K562 (cell line): ENCODE measurements at regions not wholly inside any gene's neighbourhood (a gene's known extent, or its start where the extent isn't known, plus 50 kb on each side); places are given as distances from the start of the nearest gene placed in this dataset.

ENCODE experiments used
- ATAC-seq: fragments of 200-7000 bp; cut with Tn5 transposase; 3 replicates; pipeline ENCODE4 v1.9.1; 2020; ENCODE audit warnings: moderate library complexity
- BruUV-seq: library from RNA; stranded (reverse); fragments of 400-500 nt; replicated peaks from 2 replicates; lab custom pipeline; 2021; lab: Mats Ljungman, UMichigan
- CTCF ChIA-PET: fragments of 300-600 bp; formaldehyde crosslinking; extraction: SDS; loops from one replicate; lab custom pipeline; 2021; ENCODE audit warnings: low intra/inter-chr PET ratio; lab: Yijun Ruan, JAX
- POLR2A ChIA-PET: fragments of 300-600, 350-650 bp; sonication (Branson Sonifier 250); formaldehyde crosslinking; extraction: SDS; loops from one replicate; lab custom pipeline; 2021; ENCODE audit warnings: antibody characterized with exemption, inconsistent platforms; lab: Yijun Ruan, JAX
- DNase-seq, 4 experiments: peaks; one replicate each; pipeline versions ENCODE4 v3.0.0 to v3.0.0-alpha.2; 2011 to 2018; ENCODE audit warnings: low spot score in 3 of 4, mixed read lengths in 3 of 4; ENCODE audit errors: extremely low read depth in 1 of 4
- FAIRE-seq: peaks from 2 replicates; lab custom pipeline; 2011; peaks lifted over from hg19 to GRCh38; lab: Jason Lieb, UNC
- H2AFZ ChIP-seq: 2 replicates; pipeline ENCODE4 v1.6.0; 2011; ENCODE audit warnings: low read depth, low read length, control low read depth, inconsistent platforms
- H3K27ac ChIP-seq: fragments of 200-600 bp; 3 replicates; pipeline ENCODE4 v1.8.0; 2011; ENCODE audit warnings: low read depth, mild to moderate bottlenecking, control low read depth, inconsistent platforms, low read length, moderate library complexity, mixed read lengths; ENCODE audit errors: extremely low read depth
- H3K27me3 ChIP-seq, 2 experiments: fragments of 300-600 bp in 1 of 2; 2 replicates in 1 of 2; 3 replicates in 1 of 2; pipeline versions ENCODE4 v1.6.0 to v1.8.0; 2011; ENCODE audit warnings: inconsistent platforms in 2 of 2, low read length in 2 of 2, mild to moderate bottlenecking in 1 of 2, mixed read lengths in 1 of 2, moderate library complexity in 1 of 2; ENCODE audit not compliant: control insufficient read depth in 2 of 2, insufficient read depth in 2 of 2
- H3K36me3 ChIP-seq: fragments of 300-600 bp; 3 replicates; pipeline ENCODE4 v1.8.0; 2011; ENCODE audit warnings: mild to moderate bottlenecking, low read length, inconsistent platforms; ENCODE audit not compliant: control insufficient read depth, insufficient read depth
- H3K4me1 ChIP-seq, 2 experiments: fragments of 200-600 bp in 1 of 2; replicated peaks in 1 of 2; 2 replicates in 1 of 2; 3 replicates in 1 of 2; pipeline versions ENCODE4 v1.5.1 to v1.8.0; 2011; ENCODE audit warnings: inconsistent platforms in 2 of 2, low read length in 2 of 2, mild to moderate bottlenecking in 1 of 2, mixed read lengths in 1 of 2, moderate library complexity in 1 of 2; ENCODE audit not compliant: control insufficient read depth in 2 of 2, insufficient read depth in 2 of 2
- H3K4me2 ChIP-seq: 2 replicates; pipeline ENCODE4 v1.6.1; 2011; ENCODE audit warnings: low read length, control low read depth, inconsistent platforms, mixed read lengths; ENCODE audit not compliant: insufficient read depth
- H3K4me3 ChIP-seq: fragments of 200-600 bp; sonication (generic), shearing (Covaris generic); 2 replicates; pipeline ENCODE4 v1.5.1; 2016; ENCODE audit warnings: control low read depth, inconsistent platforms
- H3K79me2 ChIP-seq: fragments of 200-600 bp; 3 replicates; pipeline ENCODE4 v1.8.0; 2011; ENCODE audit warnings: low read length, inconsistent platforms; ENCODE audit not compliant: control insufficient read depth, insufficient read depth
- H3K9ac ChIP-seq, 2 experiments: 2 replicates each; pipeline versions ENCODE4 v1.6.0 to v1.6.1; 2011; ENCODE audit warnings: low read depth in 2 of 2, low read length in 2 of 2, control low read depth in 1 of 2, inconsistent platforms in 1 of 2, mild to moderate bottlenecking in 1 of 2, mixed read lengths in 1 of 2; ENCODE audit not compliant: insufficient read depth in 1 of 2
- H3K9me1 ChIP-seq: one replicate; pipeline ENCODE4 v1.6.0; 2011; ENCODE audit warnings: inconsistent platforms, mild to moderate bottlenecking, low read length, moderate library complexity; ENCODE audit not compliant: control insufficient read depth, insufficient read depth
- H3K9me3 ChIP-seq: replicated peaks from 2 replicates; pipeline ENCODE4 v1.5.1; 2011; ENCODE audit warnings: low read depth, low read length, inconsistent platforms; ENCODE audit not compliant: control insufficient read depth, insufficient read depth
- H4K20me1 ChIP-seq: replicated peaks from 2 replicates; pipeline ENCODE4 v1.6.1; 2011; ENCODE audit warnings: low read length, inconsistent platforms, mixed read lengths; ENCODE audit not compliant: control insufficient read depth, insufficient read depth
- ARID1B ChIP-seq: fragments of 450-650 bp; IDR thresholded peaks from 2 replicates; pipeline ENCODE4 v1.6.1; 2016; ENCODE audit warnings: antibody characterized with exemption, mild to moderate bottlenecking, inconsistent platforms
- BMI1 ChIP-seq: fragments of 150-350 bp; IDR thresholded peaks from 2 replicates; pipeline ENCODE4 v1.6.1; 2014; ENCODE audit warnings: low read length
- C11orf30 ChIP-seq: fragments of 450-650 bp; IDR thresholded peaks from 2 replicates; pipeline ENCODE4 v1.6.1; 2016; ENCODE audit warnings: low read depth, mild to moderate bottlenecking
- CHD1 ChIP-seq: fragments of 200-600 bp; sonication (generic); IDR thresholded peaks from one replicate; pipeline ENCODE4 v1.6.1; 2012; ENCODE audit warnings: mild to moderate bottlenecking, moderate library complexity, low read length, inconsistent platforms
- DLX4 ChIP-seq: fragments of 250-450 bp; sonication (Bioruptor Pico); IDR thresholded peaks from 2 replicates; pipeline ENCODE4 v1.6.1; 2021; ENCODE audit warnings: mild to moderate bottlenecking
- ERF ChIP-seq: fragments of 450-650 bp; formaldehyde crosslinking; IDR thresholded peaks from 2 replicates; pipeline ENCODE4 v1.4.0; 2020; ENCODE audit warnings: mild to moderate bottlenecking, mixed read lengths
- ETS1 ChIP-seq: conservative IDR thresholded peaks from 2 replicates; pipeline ENCODE4 v1.6.1; 2011; ENCODE audit warnings: low read depth, mild to moderate bottlenecking, low read length; ENCODE audit not compliant: control insufficient read depth
- KHSRP ChIP-seq: fragments of 450-650 bp; IDR thresholded peaks from 2 replicates; pipeline ENCODE4 v1.6.1; 2017
- MAFF ChIP-seq: IDR thresholded peaks from 2 replicates; pipeline ENCODE4 v1.6.1; 2012; ENCODE audit warnings: low read length, improper control_type of control experiment
- MAFG ChIP-seq: fragments of 450-650 bp; conservative IDR thresholded peaks from 2 replicates; pipeline ENCODE4 v1.6.1; 2016; ENCODE audit warnings: missing genetic modification characterization, missing compliant biosample characterization
- MAFK ChIP-seq: IDR thresholded peaks from 2 replicates; pipeline ENCODE4 v1.6.1; 2011; ENCODE audit warnings: low read length, improper control_type of control experiment
- MYC ChIP-seq, 2 experiments: fragments of 250-450 bp in 1 of 2; sonication (Bioruptor Pico) in 1 of 2; IDR thresholded peaks; 2 replicates each; pipeline versions ENCODE4 v1.5.1 to v1.6.1; 2012 to 2021; ENCODE audit warnings: low read depth in 2 of 2, borderline replicate concordance in 1 of 2, improper control_type of control experiment in 1 of 2, low read length in 1 of 2, mild to moderate bottlenecking in 1 of 2, moderate library complexity in 1 of 2
- PHB2 ChIP-seq: fragments of 450-650 bp; IDR thresholded peaks from 2 replicates; pipeline ENCODE4 v1.6.1; 2017; ENCODE audit warnings: low read depth
- TAF7 ChIP-seq: fragments of 450-650 bp; IDR thresholded peaks from 2 replicates; pipeline ENCODE4 v1.6.1; 2016; ENCODE audit warnings: missing genetic modification characterization, missing compliant biosample characterization
- ZNF274 ChIP-seq: IDR thresholded peaks from 2 replicates; pipeline ENCODE4 v1.6.1; 2011; ENCODE audit warnings: low read depth, mild to moderate bottlenecking, low read length, moderate library complexity, borderline replicate concordance
- ZNF316 ChIP-seq: fragments of 450-650 bp; IDR thresholded peaks from 2 replicates; pipeline ENCODE4 v1.6.1; 2016
- WGBS: fragments of 100-300 bp; shearing (Covaris generic); methylation state at CpG from one replicate; pipeline ENCODE4 v1.1.6; 2016; ENCODE audit warnings: low coverage, mixed read lengths; ENCODE audit not compliant: insufficient coverage; ENCODE audit errors: missing lambda C conversion rate; 5-methylcytosine and 5-hydroxymethylcytosine counted together
- in situ Hi-C: fragments of 300-500 bp; cut with MboI; formaldehyde crosslinking; loops from 4 replicates; pipeline ENCODE4 v1.15.0; 2018; ENCODE audit warnings: inconsistent platforms, mixed read lengths
- intact Hi-C: fragments of 100-400 bp; cut with micrococcal nuclease; formaldehyde crosslinking; loops from 2 replicates; pipeline ENCODE4 v1.14.2; 2022
- TF ChIP-seq, protein P1 (sequence below): fragments of 250-450 bp; sonication (Bioruptor Pico); IDR thresholded peaks from 2 replicates; pipeline ENCODE4 v1.5.1; 2021; ENCODE audit warnings: mild to moderate bottlenecking

GRCh38 chrX:142576615-142577014, 371.5 kb upstream of the MAGEC2 start (continued):
- TF ChIP-seq, protein P1, sequence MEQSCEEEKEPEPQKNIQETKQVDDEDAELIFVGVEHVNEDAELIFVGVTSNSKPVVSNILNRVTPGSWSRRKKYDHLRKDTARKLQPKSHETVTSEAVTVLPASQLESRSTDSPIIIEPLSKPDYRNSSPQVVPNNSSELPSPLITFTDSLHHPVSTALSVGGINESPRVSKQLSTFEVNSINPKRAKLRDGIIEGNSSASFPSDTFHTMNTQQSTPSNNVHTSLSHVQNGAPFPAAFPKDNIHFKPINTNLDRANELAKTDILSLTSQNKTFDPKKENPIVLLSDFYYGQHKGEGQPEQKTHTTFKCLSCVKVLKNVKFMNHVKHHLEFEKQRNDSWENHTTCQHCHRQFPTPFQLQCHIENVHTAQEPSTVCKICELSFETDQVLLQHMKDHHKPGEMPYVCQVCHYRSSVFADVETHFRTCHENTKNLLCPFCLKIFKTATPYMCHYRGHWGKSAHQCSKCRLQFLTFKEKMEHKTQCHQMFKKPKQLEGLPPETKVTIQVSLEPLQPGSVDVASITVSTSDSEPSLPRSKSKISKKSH (CRISPR knock-in tag): no peak
- TF ChIP-seq ARID1B: no peak
- no peak for TF ChIP-seq DLX4 (CRISPR knock-in tag)
- no peak for TF ChIP-seq KHSRP
- TF ChIP-seq ERF: no peak
- no peak for TF ChIP-seq BMI1
- TF ChIP-seq ZNF274: no peak

- Histone ChIP-seq H3K27me3 (no peaks in the 10 kb centered on the region), H3K4me2 (no peak overlapping the region), H3K9me1 (no peaks in the 10 kb centered on the region), H3K27ac (no peak overlapping the region), H3K4me3 (no peak overlapping the region), H3K79me2 (no peaks in the 10 kb centered on the region), H3K9ac (no peak overlapping the region), H2AFZ (no peak overlapping the region), H4K20me1 (no peaks in the 10 kb centered on the region), H3K36me3 (no peaks in the 10 kb centered on the region), H3K9me3 (no peaks in the 10 kb centered on the region), H3K4me1 (no peaks in the 10 kb centered on the region)
- ATAC-seq: no peak
- ChIA-PET CTCF (no interaction called here), POLR2A (no interaction called here)
- 0% methylated on average over 3 of the region's 3 CpGs for WGBS
- intact Hi-C loops: no loop called here
- DNase-seq: no peak
- no peak for FAIRE-seq
- TF ChIP-seq C11orf30 (peak; percentile 78), ETS1 (no peak), ZNF316 (peak; percentile 90), MYC (IDR thresholded peaks at IDR 0.05; ENCODE audit: low read depth, low read length) (no peak), MYC (CRISPR knock-in tag; IDR thresholded peaks at IDR 0.05; ENCODE audit: borderline replicate concordance, low read depth) (no peak), MAFG (tag) (peak; percentile 88), PHB2 (no peak), MAFK (peak; percentile 99), CHD1 (no peak), MAFF (peak; percentile 98), TAF7 (tag) (no peak)
- BruUV-seq: no TSS peak
- in situ Hi-C loops: no loop called here
These were observed 344.8 kb upstream of the MAGEC2 start for GRCh38 chrX:142549923-142550322.
